Endothelial cell of umbilical vein (primary cell): ENCODE measurements at regions not wholly inside any gene's neighbourhood (a gene's known extent, or its start where the extent isn't known, plus 50 kb on each side); places are given as distances from the start of the nearest gene placed in this dataset.

Experiments used
- BruUV-seq: library from RNA; stranded (reverse); fragments of 400-500 nt; replicated peaks from 2 replicates; lab custom pipeline; 2021; lab: Mats Ljungman, UMichigan
- CTCF ChIA-PET: fragments of 300-600, 350-600 bp; sonication (Branson Sonifier 250); formaldehyde crosslinking; loops from one replicate; lab custom pipeline; 2021; ENCODE audit warnings: antibody characterized with exemption, inconsistent platforms; lab: Charles Lee
- POLR2A ChIA-PET: fragments of 300-600, 350-600 bp; sonication (Branson Sonifier 250); formaldehyde crosslinking; loops from one replicate; lab custom pipeline; 2021; ENCODE audit warnings: antibody characterized with exemption, inconsistent platforms; lab: Charles Lee
- DNase-seq: peaks from one replicate; pipeline ENCODE4 v3.0.0-alpha.2; 2011; ENCODE audit warnings: low read depth, low spot score
- FAIRE-seq: peaks from 2 replicates; lab custom pipeline; 2011; peaks lifted over from hg19 to GRCh38; lab: Jason Lieb, UNC
- H2AFZ ChIP-seq: 2 replicates; pipeline ENCODE4 v1.6.0; 2012; ENCODE audit warnings: low read depth, low read length, control low read depth, inconsistent platforms
- H3K27ac ChIP-seq: 2 replicates; pipeline ENCODE4 v1.5.1; 2011; ENCODE audit warnings: low read depth, mild to moderate bottlenecking, control low read depth, low read length, moderate library complexity; ENCODE audit not compliant: insufficient read depth
- H3K27me3 ChIP-seq, 2 experiments: 2 replicates each; pipeline versions ENCODE4 v1.6.0 to v1.6.1; 2011; ENCODE audit warnings: low read length in 2 of 2, mixed read lengths in 1 of 2; ENCODE audit not compliant: control insufficient read depth in 2 of 2, insufficient read depth in 2 of 2
- H3K36me3 ChIP-seq, 2 experiments: 2 replicates in 1 of 2; 3 replicates in 1 of 2; pipeline ENCODE4 v1.5.1; 2011; ENCODE audit warnings: low read length in 2 of 2, mild to moderate bottlenecking in 1 of 2, moderate library complexity in 1 of 2; ENCODE audit not compliant: control insufficient read depth in 2 of 2, insufficient read depth in 2 of 2; ENCODE audit errors: extremely low read depth in 1 of 2
- H3K4me1 ChIP-seq: 3 replicates; pipeline ENCODE4 v1.5.1; 2011; ENCODE audit warnings: mild to moderate bottlenecking, low read length; ENCODE audit not compliant: control insufficient read depth, insufficient read depth; ENCODE audit errors: extremely low read depth
- H3K4me2 ChIP-seq: 2 replicates; pipeline ENCODE4 v1.6.1; 2011; ENCODE audit warnings: low read length, control low read depth, mixed read lengths; ENCODE audit not compliant: insufficient read depth
- H3K4me3 ChIP-seq, 3 experiments: fragments of 200-600 bp in 1 of 3; sonication (generic), shearing (Covaris generic) in 1 of 3; replicated peaks in 1 of 3; 2 replicates each; pipeline ENCODE4 v1.5.1; 2011 to 2016; ENCODE audit warnings: control low read depth in 3 of 3, low read length in 3 of 3, mild to moderate bottlenecking in 2 of 3, inconsistent platforms in 1 of 3, low read depth in 1 of 3, moderate library complexity in 1 of 3; ENCODE audit not compliant: insufficient read depth in 1 of 3
- H3K79me2 ChIP-seq: 2 replicates; pipeline ENCODE4 v1.6.0; 2012; ENCODE audit warnings: low read length, inconsistent platforms; ENCODE audit not compliant: control insufficient read depth, insufficient read depth
- H3K9ac ChIP-seq: replicated peaks from 2 replicates; pipeline ENCODE3; 2011; ENCODE audit warnings: low read length, control low read depth; ENCODE audit not compliant: insufficient read depth; ENCODE audit errors: extremely low read depth
- H3K9me1 ChIP-seq: replicated peaks from 3 replicates; pipeline ENCODE4 v1.6.0; 2011; ENCODE audit warnings: mild to moderate bottlenecking, low read length; ENCODE audit not compliant: control insufficient read depth, insufficient read depth; ENCODE audit errors: extremely low read depth
- H3K9me3 ChIP-seq: replicated peaks from 2 replicates; pipeline ENCODE4 v1.5.1; 2012; ENCODE audit warnings: low read length, inconsistent platforms; ENCODE audit not compliant: control insufficient read depth, insufficient read depth
- H4K20me1 ChIP-seq: replicated peaks from 2 replicates; pipeline ENCODE3; 2011; ENCODE audit warnings: mild to moderate bottlenecking, low read length; ENCODE audit not compliant: control insufficient read depth, insufficient read depth; ENCODE audit errors: extremely low read depth
- CTCF ChIP-seq, 2 donors: IDR thresholded peaks; 1 replicate in 1 of 2; 2 replicates in 1 of 2; pipeline ENCODE4 v1.5.1; 2011; ENCODE audit warnings: low read length in 2 of 2, mild to moderate bottlenecking in 2 of 2, moderate library complexity in 2 of 2, control low read depth in 1 of 2, inconsistent platforms in 1 of 2, low read depth in 1 of 2; ENCODE audit not compliant: insufficient read depth in 1 of 2; ENCODE audit errors: extremely low read depth in 1 of 2
- EZH2 ChIP-seq: IDR thresholded peaks from 2 replicates; pipeline ENCODE4 v1.6.1; 2012; ENCODE audit warnings: borderline replicate concordance, low read depth, mild to moderate bottlenecking, moderate library complexity, low read length, inconsistent platforms; ENCODE audit not compliant: severe bottlenecking
- FOS ChIP-seq: IDR thresholded peaks from 2 replicates; pipeline ENCODE4 v1.6.1; 2011; ENCODE audit warnings: mild to moderate bottlenecking, low read length, moderate library complexity, borderline replicate concordance; ENCODE audit not compliant: insufficient read depth
- GATA2 ChIP-seq: IDR thresholded peaks from 2 replicates; pipeline ENCODE4 v1.7.0; 2011; ENCODE audit warnings: low read depth, mild to moderate bottlenecking, moderate library complexity, mixed read lengths, low read length; ENCODE audit not compliant: insufficient read length, insufficient read depth
- JUN ChIP-seq: IDR thresholded peaks from 2 replicates; pipeline ENCODE4 v1.6.1; 2011; ENCODE audit warnings: borderline replicate concordance, low read depth; ENCODE audit not compliant: insufficient read length, insufficient read depth
- MAX ChIP-seq: IDR thresholded peaks from 2 replicates; pipeline ENCODE4 v1.6.1; 2011; ENCODE audit not compliant: insufficient read depth, insufficient read length
- MYC ChIP-seq: IDR thresholded peaks from one replicate; pipeline ENCODE4 v1.6.1; 2011; ENCODE audit warnings: mild to moderate bottlenecking, low read depth, low read length
- POLR2A ChIP-seq: IDR thresholded peaks from 2 replicates; pipeline ENCODE4 v1.6.1; 2012; ENCODE audit warnings: low read depth, mild to moderate bottlenecking, control low read depth, low read length
- POLR2AphosphoS5 ChIP-seq: IDR thresholded peaks from 2 replicates; pipeline ENCODE4 v1.6.1; 2012; ENCODE audit warnings: low read depth, mild to moderate bottlenecking, control low read depth, low read length, moderate library complexity; ENCODE audit not compliant: insufficient read depth
- dilution Hi-C: fragments of 300-500 bp; cut with MboI; formaldehyde crosslinking; loops from one replicate; pipeline ENCODE4 v1.15.0; 2019; ENCODE audit warnings: low sequenced_read_pairs; ENCODE audit not compliant: extremely low pct_ligation_motif_present
- intact Hi-C: fragments of 100-400 bp; cut with micrococcal nuclease; formaldehyde crosslinking; loops from one replicate; pipeline ENCODE4 v1.10.0; 2022

DNA sequence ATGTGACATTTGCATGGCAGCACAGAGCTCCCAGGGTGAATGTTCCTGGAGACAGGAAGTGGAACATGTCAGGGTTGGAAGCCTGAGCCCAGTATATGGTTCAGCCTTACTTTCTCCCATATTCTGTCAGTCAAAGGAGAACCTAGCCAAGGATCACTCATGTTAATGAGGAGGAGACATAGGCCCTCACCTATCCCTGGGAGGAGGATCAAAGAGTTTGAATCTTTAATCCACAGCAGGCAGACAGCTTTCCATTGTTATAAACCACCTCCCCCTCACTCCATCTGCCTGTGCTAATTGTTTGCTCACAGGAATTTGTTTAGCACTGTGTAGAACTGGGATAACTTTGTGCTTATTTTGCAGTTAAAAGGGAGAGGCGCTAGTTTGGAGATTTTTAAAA is 1069.1 kb downstream of the EFNB2 start:
- no peaks in the 10 kb centered on the region for H3K79me2 ChIP-seq
- no TSS peak for BruUV-seq

More for the DNA sequence above, 1069.1 kb downstream of the EFNB2 start:
- Histone ChIP-seq H3K9ac (no peak overlapping the region), H3K9me3 (no peaks in the 10 kb centered on the region), H3K9me1 (no peaks in the 10 kb centered on the region), H3K36me3 (no peaks in the 10 kb centered on the region), H3K4me1 (peaks cover 5% of the 10 kb centered on the region), H4K20me1 (no peaks in the 10 kb centered on the region), H3K4me3 (no peak overlapping the region), H3K27ac (no peak overlapping the region), H3K27me3 (no peaks in the 10 kb centered on the region), H3K4me2 (no peak overlapping the region), H2AFZ (no peak overlapping the region)
- no peak for DNase-seq
- ChIA-PET POLR2A (no interaction called here), CTCF (interaction anchor here (0.9 kb wide), 1 partner anchor 56 kb away, joined by 4 read pairs; no protein-coding TSS in a partner anchor)
- dilution Hi-C loops (no loop called here), intact Hi-C loops (no loop called here)
- no peak for FAIRE-seq
- TF ChIP-seq EZH2: no peak
- TF ChIP-seq MAX: no peak
- TF ChIP-seq MYC: no peak
- no peak for TF ChIP-seq POLR2AphosphoS5
- TF ChIP-seq JUN: no peak
- TF ChIP-seq CTCF (IDR thresholded peaks at IDR 0.05; ENCODE audit: extremely low read depth in 1 of 2, insufficient read depth in 1 of 2, low read depth in 1 of 2, low read length in 2 of 2): no peak
- TF ChIP-seq FOS: no peak
- TF ChIP-seq GATA2: no peak
- no peak for TF ChIP-seq POLR2A
